Transverse colon (tissue), 4 donors: ENCODE measurements at regions not wholly inside any gene's neighbourhood (a gene's known extent, or its start where the extent isn't known, plus 50 kb on each side); places are given as distances from the start of the nearest gene placed in this dataset.

ENCODE experiments used
- DNase-seq: peaks from one replicate; pipeline ENCODE4 v3.0.0-alpha.2; 2019
- H3K27ac ChIP-seq, 4 donors: fragments of 200-600 bp; sonication (generic); 2 replicates each; pipeline ENCODE4 v1.5.1; 2016 to 2018; ENCODE audit warnings: inconsistent platforms in 4 of 4
- H3K27me3 ChIP-seq: fragments of 200-600 bp; sonication (generic); 2 replicates; pipeline ENCODE4 v1.5.1; 2017; ENCODE audit warnings: inconsistent platforms
- H3K36me3 ChIP-seq, 4 donors: fragments of 200-600 bp; sonication (generic); 2 replicates each; pipeline ENCODE4 v1.5.1; 2017 to 2019; ENCODE audit warnings: inconsistent platforms in 4 of 4
- H3K4me1 ChIP-seq, 4 donors: fragments of 200-600 bp; sonication (generic); 2 replicates each; pipeline ENCODE4 v1.5.1; 2017 to 2020; ENCODE audit warnings: inconsistent platforms in 4 of 4
- H3K4me3 ChIP-seq, 4 donors: fragments of 200-600 bp; sonication (generic); 1 replicate in 1 of 4; 2 replicates in 3 of 4; pipeline versions ENCODE4 v1.5.1 to v1.6.1; 2017 to 2019; ENCODE audit warnings: inconsistent platforms in 4 of 4
- H3K9me3 ChIP-seq, 2 donors: fragments of 200-600 bp; sonication (generic); 2 replicates each; pipeline ENCODE4 v1.5.1; 2017 to 2019; ENCODE audit warnings: inconsistent platforms in 2 of 2
- CTCF ChIP-seq, 5 experiments: fragments of 200-600 bp in 3 of 5; fragments of 450-650 bp in 2 of 5; sonication (generic) in 3 of 5; IDR thresholded peaks; 1 replicate in 2 of 5; 2 replicates in 3 of 5; pipeline ENCODE4 v1.5.1; 2016 to 2017; ENCODE audit warnings: antibody characterized with exemption in 5 of 5, inconsistent platforms in 3 of 5, mild to moderate bottlenecking in 2 of 5, moderate library complexity in 1 of 5
- EP300 ChIP-seq: sonication (generic); formaldehyde crosslinking; IDR thresholded peaks from one replicate; pipeline ENCODE4 v1.6.1; 2017; ENCODE audit warnings: antibody characterized with exemption, low read depth
- POLR2A ChIP-seq: fragments of 450-650 bp; IDR thresholded peaks from one replicate; pipeline ENCODE4 v1.6.1; 2016; ENCODE audit warnings: antibody characterized with exemption, mild to moderate bottlenecking, moderate library complexity
- POLR2AphosphoS5 ChIP-seq, 3 donors: sonication (generic); formaldehyde crosslinking; IDR thresholded peaks; one replicate each; pipeline ENCODE4 v1.6.1; 2016; ENCODE audit warnings: antibody characterized with exemption in 3 of 3
- WGBS, 2 donors: methylation state at CpG; one replicate each; pipeline ENCODE4 v1.1.5; 2018; ENCODE audit warnings: low coverage in 1 of 2; 5-methylcytosine and 5-hydroxymethylcytosine counted together
- in situ Hi-C, 4 donors: fragments of 200-750 bp; cut with MboI; loops; one replicate each; pipeline versions ENCODE4 v1.15.0 to v1.15.1; 2017; ENCODE audit warnings: low sequenced_read_pairs in 3 of 4, low pct_ligation_motif_present in 1 of 4, low pct_unique_long_range_greater_than_20kb in 1 of 4
- intact Hi-C: fragments of 100-400 bp; cut with DNase I; formaldehyde crosslinking; loops from one replicate; pipeline ENCODE4 v1.15.1; 2023; ENCODE audit warnings: low total_unique reads

GRCh38 chr2:180728928-180729559, 251.4 kb upstream of the UBE2E3 start:
- intact Hi-C loops (no loop called here), in situ Hi-C loops (no loop called here)
- no peak overlapping the region for H3K4me3 ChIP-seq
- no peaks in the 10 kb centered on the region for H3K9me3 ChIP-seq
- H3K36me3 ChIP-seq: no peaks in the 10 kb centered on the region
- 82 to 87% methylated on average over 2 of the region's 2 CpGs for WGBS, 2 donors
- peaks cover 0 to 6% (median 0%) of the 10 kb centered on the region in 4 donors for H3K4me1 ChIP-seq
- no peaks in the 10 kb centered on the region for H3K27me3 ChIP-seq
- DNase-seq: no peak
- TF ChIP-seq POLR2AphosphoS5 (IDR thresholded peaks at IDR 0.05) (no peak), EP300 (no peak), CTCF (IDR thresholded peaks at IDR 0.05) (no peak), POLR2A (no peak)
- H3K27ac ChIP-seq: no peak overlapping the region

- Histone ChIP-seq H3K4me1 (no peaks in the 10 kb centered on the region), H3K36me3 (no peaks in the 10 kb centered on the region), H3K27me3 (no peaks in the 10 kb centered on the region), H3K4me3 (no peak overlapping the region), H3K9me3 (no peaks in the 10 kb centered on the region), H3K27ac (no peak overlapping the region)
- 75 to 78% methylated on average over 3 of the region's 3 CpGs for WGBS, 2 donors
- intact Hi-C loops: no loop called here
- DNase-seq: no peak
- in situ Hi-C loops: no loop called here
- no peak for TF ChIP-seq CTCF (IDR thresholded peaks at IDR 0.05)
- no peak for TF ChIP-seq POLR2AphosphoS5 (IDR thresholded peaks at IDR 0.05)
- no peak for TF ChIP-seq POLR2A
- TF ChIP-seq EP300: no peak
Measured at GRCh38 chr2:180723712-180724111, 256.7 kb upstream of the UBE2E3 start.

- WGBS, 2 donors: 69 to 82% methylated on average over 2 of the region's 2 CpGs
- H3K27me3 ChIP-seq: no peaks in the 10 kb centered on the region
Measured at GRCh38 chr2:180722551-180723239, 257.7 kb upstream of the UBE2E3 start.

GRCh38 chr2:180720829-180721228, 259.6 kb upstream of the UBE2E3 start:
- H3K36me3 ChIP-seq: no peaks in the 10 kb centered on the region
- TF ChIP-seq POLR2A (no peak), EP300 (no peak), POLR2AphosphoS5 (IDR thresholded peaks at IDR 0.05) (no peak), CTCF (IDR thresholded peaks at IDR 0.05) (no peak)
- no peak overlapping the region for H3K4me3 ChIP-seq
- no peak overlapping the region for H3K27ac ChIP-seq
- no peaks in the 10 kb centered on the region for H3K27me3 ChIP-seq
- no peaks in the 10 kb centered on the region for H3K9me3 ChIP-seq
- DNase-seq: no peak
- H3K4me1 ChIP-seq: no peaks in the 10 kb centered on the region
- in situ Hi-C loops (no loop called here), intact Hi-C loops (no loop called here)
- 73 to 86% methylated on average over 1 of the region's 1 CpG for WGBS, 2 donors

More at GRCh38 chr2:180722551-180723239, 257.7 kb upstream of the UBE2E3 start:
- Histone ChIP-seq H3K27ac (no peak overlapping the region), H3K4me3 (no peak overlapping the region), H3K36me3 (no peaks in the 10 kb centered on the region), H3K4me1 (no peaks in the 10 kb centered on the region), H3K9me3 (no peaks in the 10 kb centered on the region)
- in situ Hi-C loops (no loop called here), intact Hi-C loops (no loop called here)
- TF ChIP-seq CTCF (IDR thresholded peaks at IDR 0.05) (no peak), EP300 (no peak), POLR2A (no peak), POLR2AphosphoS5 (IDR thresholded peaks at IDR 0.05) (no peak)
- DNase-seq: no peak
